KMS-11 (cell line): ENCODE measurements at regions not wholly inside any gene's neighbourhood (a gene's known extent, or its start where the extent isn't known, plus 50 kb on each side); places are given as distances from the start of the nearest gene placed in this dataset.

Source experiments
- H2AFZ ChIP-seq: fragments of 200-600 bp; sonication (generic); 2 replicates; pipeline ENCODE4 v1.6.1; 2016; ENCODE audit warnings: antibody characterized with exemption, mixed run types, low read depth
- H3K27ac ChIP-seq: fragments of 200-600 bp; sonication (generic); 2 replicates; pipeline ENCODE4 v1.6.1; 2016; ENCODE audit warnings: mild to moderate bottlenecking, mixed run types
- H3K27me3 ChIP-seq: fragments of 200-600 bp; sonication (generic); 2 replicates; pipeline ENCODE4 v1.6.1; 2017; ENCODE audit warnings: mild to moderate bottlenecking, low read depth, mixed run types, moderate library complexity; ENCODE audit not compliant: insufficient read depth
- H3K36me3 ChIP-seq: fragments of 200-600 bp; sonication (generic); 2 replicates; pipeline ENCODE4 v1.6.1; 2017; ENCODE audit warnings: mild to moderate bottlenecking, mixed run types; ENCODE audit not compliant: insufficient read depth
- H3K4me1 ChIP-seq: fragments of 200-600 bp; sonication (generic); 2 replicates; pipeline ENCODE4 v1.6.1; 2016; ENCODE audit warnings: mild to moderate bottlenecking, low read depth, mixed run types; ENCODE audit not compliant: poor library complexity, severe bottlenecking
- H3K4me2 ChIP-seq: fragments of 200-600 bp; sonication (generic); 2 replicates; pipeline ENCODE4 v1.7.0; 2016; ENCODE audit warnings: mild to moderate bottlenecking, mixed run types
- H3K4me3 ChIP-seq: fragments of 200-600 bp; sonication (generic); IDR thresholded peaks from 2 replicates; pipeline ENCODE4 v1.6.1; 2017; ENCODE audit warnings: low read depth, low read length, mixed read lengths; ENCODE audit not compliant: insufficient read depth
- H3K79me2 ChIP-seq: fragments of 200-600 bp; sonication (generic); 2 replicates; pipeline ENCODE4 v1.6.1; 2016; ENCODE audit warnings: low read depth, mixed run types; ENCODE audit not compliant: insufficient read depth
- H3K9ac ChIP-seq: fragments of 200-600 bp; sonication (generic); 2 replicates; pipeline ENCODE4 v1.6.1; 2016; ENCODE audit warnings: mild to moderate bottlenecking, mixed run types
- H4K20me1 ChIP-seq: fragments of 200-600 bp; sonication (generic); 2 replicates; pipeline ENCODE4 v1.6.1; 2016; ENCODE audit warnings: mild to moderate bottlenecking, mixed run types; ENCODE audit not compliant: insufficient read depth
- CTCF ChIP-seq: fragments of 200-600 bp; sonication (generic); conservative IDR thresholded peaks from 2 replicates; pipeline ENCODE4 v1.6.1; 2017; ENCODE audit warnings: low read depth, mild to moderate bottlenecking, antibody characterized with exemption, low read length, moderate library complexity, mixed read lengths

- H4K20me1 ChIP-seq = no peaks in the 10 kb centered on the region
- no peaks in the 10 kb centered on the region for H3K36me3 ChIP-seq
- H3K4me1 ChIP-seq = no peaks in the 10 kb centered on the region
- no peak overlapping the region for H3K9ac ChIP-seq
- TF ChIP-seq CTCF = no peak
- H3K4me2 ChIP-seq = no peak overlapping the region
- H2AFZ ChIP-seq = no peak overlapping the region
- H3K27ac ChIP-seq = no peak overlapping the region
- no peaks in the 10 kb centered on the region for H3K79me2 ChIP-seq
- no peaks in the 10 kb centered on the region for H3K27me3 ChIP-seq
- no peak overlapping the region for H3K4me3 ChIP-seq
Observed at GRCh38 chr2:150735894-150736498, 248.5 kb upstream of the RND3 start.

GRCh38 chr2:150733051-150733618 lies 245.7 kb upstream of the RND3 start:
- Histone ChIP-seq H3K79me2 (no peaks in the 10 kb centered on the region), H3K27ac (no peak overlapping the region), H3K4me2 (no peak overlapping the region), H2AFZ (no peak overlapping the region), H4K20me1 (no peaks in the 10 kb centered on the region), H3K27me3 (no peaks in the 10 kb centered on the region), H3K36me3 (no peaks in the 10 kb centered on the region), H3K4me1 (no peaks in the 10 kb centered on the region), H3K9ac (no peak overlapping the region), H3K4me3 (no peak overlapping the region)
- no peak for TF ChIP-seq CTCF

DNA sequence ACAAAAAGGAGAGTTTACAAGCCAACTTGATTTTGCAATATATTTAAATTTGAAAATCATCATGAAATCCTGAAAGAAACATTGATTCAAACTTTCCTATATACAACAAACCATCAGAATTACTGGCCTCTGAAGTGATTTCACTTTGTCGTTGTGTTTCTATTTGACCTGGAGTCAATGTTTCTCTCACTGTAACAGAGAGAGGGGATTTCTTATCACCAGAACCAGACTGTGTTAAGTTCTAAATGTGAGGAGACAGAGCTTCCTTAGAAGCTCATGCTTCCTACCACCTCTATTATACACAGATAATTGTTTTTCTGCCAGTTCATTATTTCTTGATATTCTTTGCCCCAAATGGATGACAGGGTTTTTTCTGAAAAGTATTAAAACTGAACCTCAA lies 245.0 kb upstream of the RND3 start:
- Histone ChIP-seq H4K20me1 (no peaks in the 10 kb centered on the region), H3K4me2 (no peak overlapping the region), H2AFZ (no peak overlapping the region), H3K27ac (no peak overlapping the region), H3K27me3 (no peaks in the 10 kb centered on the region), H3K79me2 (no peaks in the 10 kb centered on the region), H3K9ac (no peak overlapping the region), H3K4me1 (no peaks in the 10 kb centered on the region), H3K4me3 (no peak overlapping the region), H3K36me3 (no peaks in the 10 kb centered on the region)
- TF ChIP-seq CTCF = no peak

DNA sequence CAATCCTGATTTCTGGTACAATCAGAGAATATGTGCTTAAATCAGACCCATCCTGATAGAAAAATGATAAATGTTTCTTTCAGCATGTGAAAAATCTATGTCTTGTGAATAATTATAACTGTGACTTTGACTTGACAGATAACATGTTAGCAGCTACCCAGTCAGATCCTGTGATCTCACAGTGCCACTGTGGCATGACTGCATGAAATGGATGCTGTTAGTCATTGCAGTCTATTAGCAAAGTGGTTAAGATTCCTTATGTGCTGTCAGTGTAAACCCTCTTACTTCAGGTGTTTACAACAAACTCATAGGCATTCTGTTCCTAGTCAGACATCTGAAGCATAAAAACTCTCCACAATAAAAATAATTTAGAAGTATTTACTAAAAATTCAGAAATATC lies 244.6 kb upstream of the RND3 start:
- Histone ChIP-seq H2AFZ (no peak overlapping the region), H3K9ac (no peak overlapping the region), H3K4me2 (no peak overlapping the region), H3K4me3 (no peak overlapping the region), H3K27me3 (no peaks in the 10 kb centered on the region), H3K27ac (no peak overlapping the region), H3K36me3 (no peaks in the 10 kb centered on the region), H4K20me1 (no peaks in the 10 kb centered on the region), H3K4me1 (no peaks in the 10 kb centered on the region), H3K79me2 (no peaks in the 10 kb centered on the region)
- TF ChIP-seq CTCF = no peak
